Muscle layer of duodenum (tissue), 2 donors: ENCODE measurements at regions not wholly inside any gene's neighbourhood (a gene's known extent, or its start where the extent isn't known, plus 50 kb on each side); places are given as distances from the start of the nearest gene placed in this dataset.
"Not testable (repeated sequence)": the region's sequence is repeated elsewhere in the genome, so short reads cannot be mapped to it uniquely, and the experiment has no call there.

Experiments used
- H3K27ac ChIP-seq: one replicate; pipeline ENCODE4 v1.7.0; 2013; ENCODE audit warnings: mild to moderate bottlenecking, low read length
- H3K27me3 ChIP-seq: one replicate; pipeline ENCODE4 v1.7.0; 2013; ENCODE audit warnings: low read depth, mild to moderate bottlenecking, control low read depth, low read length
- H3K36me3 ChIP-seq, 2 donors: one replicate each; pipeline ENCODE4 v1.7.0; 2013; ENCODE audit warnings: low read length in 2 of 2, control low read depth in 1 of 2, mild to moderate bottlenecking in 1 of 2; ENCODE audit not compliant: insufficient read depth in 2 of 2, control insufficient read depth in 1 of 2
- H3K4me1 ChIP-seq, 2 donors: one replicate each; pipeline ENCODE4 v1.7.0; 2013; ENCODE audit warnings: low read length in 2 of 2, mild to moderate bottlenecking in 2 of 2, control low read depth in 1 of 2, moderate library complexity in 1 of 2; ENCODE audit not compliant: insufficient read depth in 2 of 2, control insufficient read depth in 1 of 2
- H3K4me3 ChIP-seq, 2 donors: one replicate each; pipeline ENCODE4 v1.7.0; 2013; ENCODE audit warnings: low read length in 2 of 2, low read depth in 1 of 2, mild to moderate bottlenecking in 1 of 2
- H3K9me3 ChIP-seq, 2 donors: one replicate each; pipeline ENCODE4 v1.7.0; 2013; ENCODE audit warnings: low read length in 2 of 2, control low read depth in 1 of 2, mild to moderate bottlenecking in 1 of 2; ENCODE audit not compliant: control insufficient read depth in 1 of 2
- donor health status: healthy.

- no peaks in the 10 kb centered on the region for H3K4me1 ChIP-seq
- H3K9me3 ChIP-seq, result no peaks in the 10 kb centered on the region
- H3K27ac ChIP-seq, result no peak overlapping the region
- no peaks in the 10 kb centered on the region for H3K27me3 ChIP-seq
- H3K4me3 ChIP-seq, result no peak overlapping the region
- no peaks in the 10 kb centered on the region for H3K36me3 ChIP-seq
Measured at GRCh38 chr4:161329852-161330251, 833.9 kb downstream of the FSTL5 start.

DNA sequence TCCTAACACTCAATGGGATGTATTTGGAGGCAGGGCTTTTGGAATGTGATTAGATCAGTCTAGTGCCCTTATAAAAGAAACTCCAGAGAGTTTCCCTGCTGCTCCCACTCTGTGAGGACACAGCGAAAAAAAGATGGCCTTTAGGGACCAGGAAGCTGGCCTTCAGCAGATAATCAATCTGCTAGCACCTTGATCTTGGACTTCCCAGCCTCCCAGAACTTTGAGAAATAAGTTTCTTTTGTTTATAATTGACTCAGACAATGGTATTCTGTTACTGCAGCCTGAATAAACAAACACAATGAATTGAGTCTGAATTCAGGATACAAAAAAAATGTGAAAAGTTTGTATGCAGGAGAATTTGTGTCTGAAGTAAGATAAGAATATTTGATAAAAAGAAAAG is 842.1 kb downstream of the FSTL5 start:
- Histone ChIP-seq H3K4me3 (no peak overlapping the region), H3K27ac (no peak overlapping the region), H3K9me3 (no peaks in the 10 kb centered on the region), H3K4me1 (no peaks in the 10 kb centered on the region), H3K27me3 (no peaks in the 10 kb centered on the region), H3K36me3 (no peaks in the 10 kb centered on the region)

DNA sequence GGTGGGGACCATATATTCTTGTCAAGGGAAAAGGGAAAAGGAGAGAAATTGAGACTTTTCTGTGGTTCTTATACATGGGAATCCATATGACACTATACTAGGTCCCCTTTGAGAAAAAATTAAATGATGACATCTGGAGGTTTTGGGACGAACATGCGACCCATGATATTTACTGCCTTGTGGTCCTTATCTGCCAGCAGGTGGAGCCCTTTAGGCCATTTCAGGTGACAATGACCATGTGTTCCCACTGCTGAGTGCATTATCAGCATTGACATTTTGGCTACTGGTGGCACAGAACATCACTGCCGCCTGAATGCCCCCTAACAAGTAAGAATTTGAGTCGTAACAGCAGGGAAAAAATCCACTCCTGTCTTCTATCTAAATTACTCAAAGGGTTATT is 843.4 kb downstream of the FSTL5 start:
- H3K4me3 ChIP-seq, result no peak overlapping the region
- H3K4me1 ChIP-seq, result no peaks in the 10 kb centered on the region
- H3K27ac ChIP-seq, result no peak overlapping the region
- no peaks in the 10 kb centered on the region for H3K9me3 ChIP-seq
- no peaks in the 10 kb centered on the region for H3K27me3 ChIP-seq
- no peaks in the 10 kb centered on the region for H3K36me3 ChIP-seq

DNA sequence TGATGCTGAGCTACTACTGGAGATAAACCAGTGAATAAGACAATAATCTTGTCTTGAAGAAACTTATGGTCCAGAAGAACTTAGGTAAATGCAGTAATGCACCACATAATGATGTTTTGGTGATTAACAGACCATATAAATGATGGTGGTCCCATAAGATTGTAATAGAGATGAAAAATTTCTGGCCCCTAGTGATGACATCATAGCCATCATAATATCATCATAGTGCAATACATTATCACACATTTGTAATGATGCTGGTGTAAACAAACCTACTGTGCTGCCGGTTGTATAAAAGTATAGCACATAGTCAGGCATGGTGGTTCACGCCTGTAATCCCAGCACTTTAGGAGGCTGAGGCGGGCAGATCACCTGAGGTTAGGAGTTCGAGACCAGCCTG is 846.8 kb downstream of the FSTL5 start:
- Histone ChIP-seq H3K36me3 (no peaks in the 10 kb centered on the region), H3K27me3 (no peaks in the 10 kb centered on the region), H3K4me1 (peaks cover 0 to 4% of the 10 kb centered on the region in 2 donors), H3K9me3 (no peaks in the 10 kb centered on the region), H3K4me3 (no peak overlapping the region), H3K27ac (no peak overlapping the region)

DNA sequence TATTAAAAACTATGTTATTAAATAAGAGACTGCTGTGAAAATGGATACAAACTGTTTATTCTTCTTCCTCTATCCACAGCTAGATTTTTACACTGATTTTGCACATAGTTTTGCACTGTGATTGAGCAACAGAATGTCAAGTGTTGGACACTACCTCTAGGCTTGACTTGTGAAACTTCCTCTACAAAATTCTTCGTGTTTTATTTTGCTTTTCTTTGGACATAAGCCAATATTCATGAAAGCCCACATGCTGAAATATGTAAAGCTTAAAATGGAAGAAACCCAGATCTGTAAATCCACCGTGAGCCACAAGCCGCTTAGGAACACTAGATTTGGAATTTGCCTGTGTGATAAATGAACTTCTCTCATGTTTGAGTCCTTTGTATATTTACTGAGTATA is 849.4 kb downstream of the FSTL5 start:
- Histone ChIP-seq H3K36me3 (no peaks in the 10 kb centered on the region), H3K27ac (no peak overlapping the region), H3K4me3 (no peak overlapping the region), H3K9me3 (no peaks in the 10 kb centered on the region), H3K27me3 (no peaks in the 10 kb centered on the region), H3K4me1 (peaks cover 0 to 4% of the 10 kb centered on the region in 2 donors)

DNA sequence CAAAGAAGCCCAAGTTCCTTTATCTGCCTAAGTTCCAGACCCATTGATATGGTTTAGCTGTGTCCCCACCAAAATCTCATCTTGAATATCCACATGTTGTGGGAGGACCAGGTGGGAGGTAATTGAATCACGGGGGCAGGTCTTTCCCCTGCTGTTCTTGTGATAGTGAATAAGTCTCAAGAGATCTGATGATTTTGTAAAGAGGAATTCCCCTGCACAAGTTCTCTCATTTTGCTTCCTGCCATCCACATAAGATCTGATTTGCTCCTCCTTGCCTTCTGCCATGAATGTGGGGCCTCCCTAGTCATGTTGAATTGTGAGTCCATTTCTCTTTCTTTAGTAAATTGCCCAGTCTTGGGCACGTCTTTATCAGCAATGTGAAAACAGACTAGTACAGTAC is 860.2 kb downstream of the FSTL5 start:
- Histone ChIP-seq H3K4me3 (no peak overlapping the region), H3K4me1 (no peaks in the 10 kb centered on the region), H3K27me3 (no peaks in the 10 kb centered on the region), H3K36me3 (no peaks in the 10 kb centered on the region), H3K9me3 (no peaks in the 10 kb centered on the region), H3K27ac (no peak overlapping the region)

GRCh38 chr4:161291222-161291621 is 872.6 kb downstream of the FSTL5 start:
- no peaks in the 10 kb centered on the region for H3K36me3 ChIP-seq

GRCh38 chr4:161287678-161288352 is 876.0 kb downstream of the FSTL5 start:
- Histone ChIP-seq H3K36me3 (no peaks in the 10 kb centered on the region), H3K9me3 (peaks cover 0 to 7% of the 10 kb centered on the region in 2 donors), H3K4me3 (no peak overlapping the region), H3K27me3 (no peaks in the 10 kb centered on the region), H3K4me1 (no peaks in the 10 kb centered on the region), H3K27ac (no peak overlapping the region)

More at GRCh38 chr4:161291222-161291621, 872.6 kb downstream of the FSTL5 start:
- peaks cover 0 to 7% of the 10 kb centered on the region in 2 donors for H3K9me3 ChIP-seq
- H3K27me3 ChIP-seq, result no peaks in the 10 kb centered on the region
- no peaks in the 10 kb centered on the region for H3K4me1 ChIP-seq
- no peak overlapping the region for H3K27ac ChIP-seq
- H3K4me3 ChIP-seq, result no peak overlapping the region

- Histone ChIP-seq H3K9me3 (no peaks in the 10 kb centered on the region), H3K4me3 (no peak overlapping the region), H3K36me3 (no peaks in the 10 kb centered on the region), H3K27me3 (no peaks in the 10 kb centered on the region), H3K27ac (no peak overlapping the region), H3K4me1 (no peaks in the 10 kb centered on the region)
Measured at GRCh38 chr4:161285461-161285860, 878.3 kb downstream of the FSTL5 start.

GRCh38 chr4:161280929-161281328 is 882.9 kb downstream of the FSTL5 start:
- H3K27me3 ChIP-seq, result no peaks in the 10 kb centered on the region
- H3K4me3 ChIP-seq, result no peak overlapping the region
- no peak overlapping the region for H3K27ac ChIP-seq
- no peaks in the 10 kb centered on the region for H3K9me3 ChIP-seq
- H3K36me3 ChIP-seq, result no peaks in the 10 kb centered on the region
- no peaks in the 10 kb centered on the region for H3K4me1 ChIP-seq

DNA sequence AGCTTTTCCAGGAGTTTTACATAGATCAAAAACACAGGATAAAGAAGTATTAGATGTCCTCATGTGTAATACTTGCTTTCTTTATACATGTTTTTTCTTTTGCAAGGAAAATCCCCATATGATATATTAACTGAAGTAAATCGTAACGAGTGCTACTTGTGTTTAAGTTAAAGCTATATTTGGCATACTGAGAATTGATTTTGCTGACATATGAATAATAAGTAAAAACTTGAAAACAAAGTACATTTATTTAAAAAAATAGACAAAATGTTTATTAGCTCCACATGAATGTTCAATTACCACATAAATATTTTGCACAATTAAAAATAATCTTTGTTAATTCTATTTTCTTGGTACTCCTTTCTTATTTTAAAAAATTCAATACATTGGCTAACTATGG is 884.7 kb downstream of the FSTL5 start:
- Histone ChIP-seq H3K36me3 (no peaks in the 10 kb centered on the region), H3K27me3 (no peaks in the 10 kb centered on the region), H3K4me3 (no peak overlapping the region), H3K9me3 (no peaks in the 10 kb centered on the region), H3K27ac (no peak overlapping the region), H3K4me1 (no peaks in the 10 kb centered on the region)

DNA sequence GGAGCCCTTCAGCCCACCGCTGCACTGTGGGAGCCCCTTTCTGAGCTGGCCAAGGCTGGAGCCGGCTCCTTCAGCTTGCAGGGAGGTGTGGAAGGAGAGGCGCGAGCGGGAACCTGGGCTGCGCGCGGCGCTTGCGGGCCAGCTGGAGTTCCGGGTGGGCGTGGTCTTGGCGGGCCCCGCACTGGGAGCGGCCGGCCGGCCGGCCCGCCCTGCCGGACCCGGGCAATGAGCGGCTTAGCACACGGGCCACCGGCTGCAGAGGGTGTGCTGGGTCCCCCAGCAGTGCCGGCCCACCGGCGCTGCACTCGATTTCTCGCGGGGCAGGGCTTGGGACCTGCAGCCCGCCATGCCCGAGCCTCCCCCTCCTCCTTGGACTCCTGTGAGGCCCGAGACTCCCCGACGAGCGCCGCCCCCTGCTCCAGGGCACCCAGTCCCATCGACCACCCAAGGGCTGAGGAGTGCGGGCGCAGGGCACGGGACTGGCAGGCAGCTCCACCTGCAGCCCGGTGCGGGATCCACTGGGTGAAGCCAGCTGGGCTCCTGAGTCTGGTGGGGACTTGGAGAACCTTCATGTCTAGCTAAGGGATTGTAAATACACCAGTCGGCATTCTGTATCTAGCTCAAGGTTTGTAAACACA is 886.5 kb downstream of the FSTL5 start:
- not testable (repeated sequence) for H3K4me3 ChIP-seq, H3K27ac ChIP-seq, H3K36me3 ChIP-seq, H3K27me3 ChIP-seq, H3K4me1 ChIP-seq, H3K9me3 ChIP-seq
